GM12891 (cell line): ENCODE measurements at regions not wholly inside any gene's neighbourhood (a gene's known extent, or its start where the extent isn't known, plus 50 kb on each side); places are given as distances from the start of the nearest gene placed in this dataset.

Experiments used
- POLR2A ChIP-seq: IDR thresholded peaks from 2 replicates; pipeline ENCODE4 v1.6.1; 2011; ENCODE audit warnings: low read depth, low read length, control low read depth
- POLR2AphosphoS5 ChIP-seq: IDR thresholded peaks from 2 replicates; pipeline ENCODE4 v1.6.1; 2011; ENCODE audit warnings: low read depth, low read length, control low read depth
- SPI1 ChIP-seq: IDR thresholded peaks from 2 replicates; pipeline ENCODE4 v1.6.1; 2011; ENCODE audit warnings: low read depth, low read length, control low read depth

DNA sequence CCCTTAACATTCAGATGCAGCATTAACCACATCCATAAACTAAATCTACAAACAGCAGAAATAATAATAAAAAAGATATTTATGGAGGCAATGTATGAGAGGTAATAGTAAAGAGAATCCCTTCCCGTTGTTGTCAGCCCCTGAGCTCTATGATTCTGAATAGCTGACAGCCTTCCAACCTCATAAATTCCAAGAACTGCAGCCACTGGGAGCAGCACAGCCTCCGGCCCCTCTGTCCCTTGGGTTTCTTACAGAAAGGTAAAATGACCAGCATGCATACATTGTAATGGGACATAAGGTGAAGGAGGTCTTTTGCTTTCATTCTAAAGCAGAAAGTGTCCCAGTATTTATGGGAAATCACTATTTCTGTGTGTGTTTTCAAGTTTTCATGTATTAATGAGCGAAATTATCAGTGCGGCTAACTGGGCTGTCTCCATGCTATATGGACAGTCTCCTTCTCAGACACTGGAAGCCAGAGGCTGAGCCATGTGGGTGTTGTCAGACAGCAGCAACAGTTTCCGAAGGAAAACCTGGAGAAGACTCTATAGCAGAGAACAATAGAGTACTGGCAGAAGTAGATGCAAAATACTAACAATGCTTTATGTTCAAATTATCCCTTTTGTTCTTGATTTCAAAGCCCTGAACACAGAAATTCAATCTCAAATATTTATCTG, 151.6 kb downstream of the LRRC30 start:
- TF ChIP-seq POLR2A (no peak), POLR2AphosphoS5 (no peak), SPI1 (no peak)
